Transverse colon (tissue), 4 donors: ENCODE measurements at regions not wholly inside any gene's neighbourhood (a gene's known extent, or its start where the extent isn't known, plus 50 kb on each side); places are given as distances from the start of the nearest gene placed in this dataset.

Experiments used
- CTCF ChIP-seq, 5 experiments: fragments of 200-600 bp in 3 of 5; fragments of 450-650 bp in 2 of 5; sonication (generic) in 3 of 5; IDR thresholded peaks; 1 replicate in 2 of 5; 2 replicates in 3 of 5; pipeline ENCODE4 v1.5.1; 2016 to 2017; ENCODE audit warnings: antibody characterized with exemption in 5 of 5, inconsistent platforms in 3 of 5, mild to moderate bottlenecking in 2 of 5, moderate library complexity in 1 of 5
- POLR2A ChIP-seq: fragments of 450-650 bp; IDR thresholded peaks from one replicate; pipeline ENCODE4 v1.6.1; 2016; ENCODE audit warnings: antibody characterized with exemption, mild to moderate bottlenecking, moderate library complexity
- POLR2AphosphoS5 ChIP-seq, 3 donors: sonication (generic); formaldehyde crosslinking; IDR thresholded peaks; one replicate each; pipeline ENCODE4 v1.6.1; 2016; ENCODE audit warnings: antibody characterized with exemption in 3 of 3

- TF ChIP-seq CTCF (IDR thresholded peaks at IDR 0.05), result no peak
- TF ChIP-seq POLR2A, result no peak
- TF ChIP-seq POLR2AphosphoS5 (IDR thresholded peaks at IDR 0.05), result no peak
Measured at GRCh38 chr10:131615150-131615549, 285.7 kb upstream of the PPP2R2D start.
